Stimulated activated CD4-positive, alpha-beta T cell treated with anti-CD3 and anti-CD28 coated beads, Interleukin-12 subunit alpha, Interleukin-12 subunit beta, amount 100 ng/mL, for 24 hours (primary cell): ENCODE measurements at regions not wholly inside any gene's neighbourhood (a gene's known extent, or its start where the extent isn't known, plus 50 kb on each side); places are given as distances from the start of the nearest gene placed in this dataset.
A peak's percentile ranks its signal among the peaks of the same experiment; 100 is the strongest.
"Not testable (repeated sequence)": the region's sequence is repeated elsewhere in the genome, so short reads cannot be mapped to it uniquely, and the experiment has no call there.

Source experiments
- DNase-seq, 2 experiments: peaks; one replicate each; pipeline ENCODE4 v3.0.0-alpha.2; 2020; ENCODE audit warnings: low read depth in 2 of 2

DNA sequence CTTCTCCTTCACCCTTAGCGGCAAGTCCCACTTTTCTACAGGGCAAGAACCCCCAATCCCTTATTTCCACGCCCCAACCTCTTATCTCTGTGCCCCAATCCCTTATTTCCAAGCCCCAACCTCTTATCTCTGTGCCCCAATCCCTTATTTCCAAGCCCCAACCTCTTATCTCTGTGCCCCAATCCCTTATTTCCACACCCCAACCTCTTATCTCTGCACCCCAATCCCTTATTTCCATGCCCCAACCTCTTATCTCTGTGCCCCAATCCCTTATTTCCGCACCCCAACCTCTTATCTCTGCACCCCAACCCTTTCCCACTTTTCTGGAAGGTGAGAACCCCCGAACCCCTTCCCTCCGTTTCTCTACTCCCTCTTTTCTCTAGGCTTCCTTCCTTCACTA is 116.1 kb upstream of the GJE1 start:
- DNase-seq: not testable (repeated sequence)

DNA sequence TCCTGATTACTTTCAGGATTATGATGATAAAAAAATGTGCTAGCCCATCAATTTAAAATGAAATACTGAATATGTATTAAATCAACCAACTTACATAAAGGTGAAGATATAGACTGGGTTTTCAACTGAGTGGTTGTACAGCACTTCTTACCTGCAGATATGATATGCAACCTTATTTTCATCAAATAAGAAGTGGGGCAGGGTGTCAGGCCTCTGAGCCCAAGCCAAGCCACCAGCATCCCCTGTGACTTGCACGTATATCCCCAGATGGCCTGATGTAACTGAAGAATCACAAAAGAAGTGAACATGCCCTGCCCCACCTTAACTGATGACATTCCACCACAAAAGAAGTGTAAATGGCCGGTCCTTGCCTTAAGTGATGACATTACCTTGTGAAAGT is 117.3 kb upstream of the GJE1 start:
- not testable (repeated sequence) for DNase-seq

DNA sequence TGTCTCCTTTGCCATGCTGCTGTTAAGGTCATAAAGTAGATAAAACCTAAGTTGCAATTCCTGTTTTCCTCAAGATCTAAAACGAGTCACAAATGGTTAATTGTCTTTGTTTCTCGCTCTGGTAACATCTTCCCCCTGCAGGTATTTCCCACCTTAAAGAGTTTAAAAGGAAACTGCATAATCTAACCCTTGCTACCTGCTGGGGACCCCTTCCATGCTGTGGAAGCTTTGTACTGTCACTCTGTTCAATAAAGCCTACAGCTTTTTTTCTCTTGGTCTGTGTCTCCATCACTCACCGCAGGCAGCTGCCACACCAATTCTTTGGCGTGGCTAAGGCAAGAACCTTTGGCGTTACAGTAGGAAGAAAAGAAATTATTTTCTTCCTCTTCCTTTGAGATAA is 117.7 kb upstream of the GJE1 start:
- no peak for DNase-seq

DNA sequence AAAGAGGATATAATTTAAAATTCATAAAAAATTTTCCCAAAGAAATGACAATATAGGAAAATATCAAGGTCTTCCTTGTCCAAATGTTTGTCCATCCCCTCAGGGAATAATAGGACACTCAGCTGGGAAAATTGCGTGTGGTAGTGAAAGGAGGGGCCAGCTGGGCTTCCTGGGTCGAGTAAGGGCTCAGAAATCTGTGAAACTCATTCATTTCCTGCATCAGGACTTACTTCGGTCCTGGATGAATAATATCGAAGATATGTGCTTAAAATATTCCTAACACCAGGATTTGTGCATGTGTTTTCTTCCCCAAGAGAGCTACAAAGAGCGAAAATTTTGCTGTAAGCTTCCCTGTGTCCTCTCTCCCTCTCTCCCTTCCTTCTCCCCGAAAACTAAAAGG is 118.2 kb upstream of the GJE1 start:
- no peak for DNase-seq

DNA sequence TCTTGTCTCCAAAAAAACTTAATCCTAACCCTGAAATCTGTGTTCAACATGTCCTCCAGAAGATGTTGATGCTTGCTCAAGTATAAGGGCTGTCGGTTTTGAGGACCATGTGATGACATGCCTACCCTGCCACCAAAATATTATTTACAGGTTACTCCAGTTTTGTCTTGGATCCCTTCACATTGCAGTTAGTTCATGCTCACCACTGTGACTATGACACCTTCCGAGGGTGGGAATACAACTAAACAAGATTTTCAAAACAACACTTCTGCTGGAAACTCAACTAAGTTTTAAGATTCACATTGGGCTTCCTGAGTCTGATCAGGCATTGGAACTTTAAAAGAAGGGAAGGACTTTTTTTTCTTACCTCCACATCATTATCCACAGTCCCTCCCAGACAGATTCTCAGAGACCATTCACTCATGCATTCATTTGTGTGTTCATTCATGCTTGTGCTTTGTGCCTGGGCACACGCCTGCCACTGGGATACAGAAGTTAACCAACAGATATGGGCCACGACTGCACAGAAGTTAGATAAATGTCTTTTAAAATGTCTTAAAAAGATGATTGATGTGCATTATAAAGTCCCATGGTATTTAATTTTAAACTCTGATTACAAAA is 118.7 kb upstream of the GJE1 start:
- no peak for DNase-seq

DNA sequence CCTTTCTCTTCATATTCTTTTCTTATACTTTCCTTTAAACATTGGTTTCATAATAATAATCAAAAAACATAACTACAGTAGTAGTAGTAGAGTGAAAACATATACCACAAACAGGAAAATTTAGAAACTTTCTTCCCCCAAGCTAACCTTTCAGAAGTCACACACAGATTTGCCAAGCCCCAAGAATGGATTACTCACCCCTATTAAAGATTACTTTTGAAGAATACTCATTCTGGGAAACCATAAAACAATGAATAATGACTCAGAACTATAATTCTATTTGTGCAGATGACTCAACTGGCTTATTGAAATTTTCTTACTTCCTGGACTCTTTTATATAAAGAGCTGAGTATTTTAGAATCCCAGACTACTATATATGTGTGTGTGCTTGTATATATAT is 119.4 kb upstream of the GJE1 start:
- DNase-seq: no peak

DNA sequence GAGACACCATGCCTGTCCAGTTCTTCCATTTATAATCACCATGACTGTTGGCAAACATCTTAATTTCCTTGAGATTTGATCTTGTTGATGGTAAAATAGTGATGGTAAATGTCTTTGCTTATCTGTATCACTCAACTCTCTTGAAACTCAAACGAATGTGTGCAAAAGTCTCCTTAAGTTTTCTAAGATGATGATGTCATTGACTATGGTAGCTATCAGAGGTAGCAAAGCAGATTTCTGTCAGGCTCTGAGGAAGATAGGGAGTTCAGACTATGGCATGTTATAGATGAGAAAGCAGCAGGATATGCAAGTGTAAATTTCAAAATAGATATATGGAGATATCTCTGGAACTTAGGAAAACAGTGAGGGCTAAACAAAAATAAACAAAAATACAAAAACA is 121.0 kb upstream of the GJE1 start:
- DNase-seq: no peak

DNA sequence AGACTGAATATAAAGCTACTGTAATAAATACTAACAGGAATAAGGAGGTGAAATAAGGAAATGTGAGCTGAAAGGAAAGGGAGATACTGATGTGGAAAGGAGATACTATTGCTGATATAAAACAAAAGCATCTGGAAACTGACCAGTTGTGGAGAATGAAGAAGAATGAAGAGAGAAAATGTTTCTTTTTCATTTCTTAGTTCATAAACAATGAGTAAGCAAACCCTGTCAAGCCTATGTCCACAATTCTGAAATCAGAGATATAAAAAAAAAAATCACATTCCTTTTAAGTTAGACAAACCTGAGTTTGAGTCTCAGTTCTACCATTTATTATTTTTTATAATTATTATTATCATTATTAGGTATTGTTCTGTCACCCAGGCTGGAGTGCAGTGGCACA is 121.6 kb upstream of the GJE1 start:
- DNase-seq: no peak

DNA sequence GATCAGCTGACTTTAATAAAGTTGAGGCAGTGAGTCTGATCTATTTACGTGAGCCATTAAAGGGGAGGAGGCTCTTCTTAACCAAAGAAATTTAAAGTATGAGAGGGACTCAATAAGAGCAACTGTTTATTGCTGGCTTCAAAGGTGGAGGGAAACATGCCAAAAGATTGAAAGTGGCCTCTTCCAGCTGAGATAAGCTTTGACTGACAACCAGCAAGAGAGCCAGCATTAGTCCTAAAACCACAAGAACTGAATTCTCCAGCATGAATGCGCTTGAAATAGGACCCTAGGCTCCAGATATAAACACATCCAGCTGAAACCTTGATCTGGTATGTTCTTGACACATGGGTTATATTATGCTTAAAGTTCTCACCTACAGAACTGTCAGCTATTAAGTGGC is 123.1 kb upstream of the GJE1 start:
- no peak for DNase-seq

DNA sequence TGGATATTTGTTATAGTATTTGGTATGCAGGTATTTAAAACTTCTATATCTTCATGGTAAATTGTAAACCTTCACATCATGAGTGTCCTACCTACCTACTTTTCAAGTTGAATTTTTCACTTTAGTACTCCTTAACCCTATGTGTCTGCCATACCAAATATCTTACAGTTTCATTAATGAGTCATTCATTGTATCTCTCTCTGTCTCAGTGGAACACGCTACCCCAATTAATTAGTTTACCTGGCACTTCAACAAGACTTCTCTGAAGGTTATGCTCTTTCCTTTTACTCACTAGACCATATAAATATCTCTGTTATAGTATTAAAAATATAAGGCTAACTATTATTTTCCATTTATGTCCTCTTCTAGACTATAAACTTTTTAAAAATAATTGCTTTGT is 123.9 kb upstream of the GJE1 start:
- no peak for DNase-seq

DNA sequence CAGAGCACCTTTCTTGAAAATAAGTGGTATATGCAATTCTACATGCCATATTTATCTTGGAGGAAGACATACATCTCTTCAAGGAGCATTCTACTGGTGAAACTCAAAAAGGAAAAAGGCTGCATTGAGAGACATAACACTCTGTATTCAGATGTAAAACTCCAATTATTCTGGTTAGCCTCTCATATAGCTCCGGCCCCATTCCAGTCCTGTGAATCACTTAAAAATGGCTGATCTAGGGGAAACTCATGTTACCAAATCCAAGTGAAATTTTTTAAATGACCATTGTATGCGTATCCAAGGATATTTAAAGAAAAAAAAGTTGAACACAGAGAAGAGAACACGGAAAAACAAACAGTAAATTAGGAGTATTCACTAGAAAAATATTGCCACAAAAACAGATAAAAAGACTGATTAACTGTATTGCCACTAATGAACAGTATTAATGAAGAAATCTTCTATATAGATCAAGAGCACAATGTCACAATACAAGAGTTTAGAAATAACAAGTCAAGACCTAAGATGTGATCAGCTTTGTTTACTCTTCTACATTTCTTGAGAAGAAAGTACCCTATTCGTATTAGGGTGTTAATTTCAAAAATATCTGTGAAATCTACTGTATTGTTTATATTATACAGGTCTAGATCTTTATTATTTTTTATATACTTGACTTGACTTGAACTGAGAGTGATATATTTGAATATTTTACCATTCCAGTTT is 124.5 kb upstream of the GJE1 start:
- no peak for DNase-seq

DNA sequence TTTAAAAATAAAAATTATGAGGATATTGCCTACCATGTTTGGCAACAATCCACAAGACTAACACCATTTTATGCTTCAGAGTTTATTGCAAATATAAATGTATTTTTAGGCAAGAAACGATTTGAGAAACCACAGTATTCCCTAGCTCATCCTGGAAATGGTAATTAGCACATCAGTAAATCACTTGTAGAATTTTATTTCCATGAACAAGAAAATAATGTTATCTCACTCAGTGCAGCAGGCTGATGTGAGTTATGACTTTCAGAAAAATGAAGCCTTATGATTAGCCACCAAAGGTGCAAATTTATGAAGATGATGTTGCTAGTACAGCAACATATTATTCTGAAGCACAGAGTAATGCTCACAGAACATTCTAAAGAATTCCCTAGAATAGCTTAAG is 127.7 kb upstream of the GJE1 start:
- no peak for DNase-seq

DNA sequence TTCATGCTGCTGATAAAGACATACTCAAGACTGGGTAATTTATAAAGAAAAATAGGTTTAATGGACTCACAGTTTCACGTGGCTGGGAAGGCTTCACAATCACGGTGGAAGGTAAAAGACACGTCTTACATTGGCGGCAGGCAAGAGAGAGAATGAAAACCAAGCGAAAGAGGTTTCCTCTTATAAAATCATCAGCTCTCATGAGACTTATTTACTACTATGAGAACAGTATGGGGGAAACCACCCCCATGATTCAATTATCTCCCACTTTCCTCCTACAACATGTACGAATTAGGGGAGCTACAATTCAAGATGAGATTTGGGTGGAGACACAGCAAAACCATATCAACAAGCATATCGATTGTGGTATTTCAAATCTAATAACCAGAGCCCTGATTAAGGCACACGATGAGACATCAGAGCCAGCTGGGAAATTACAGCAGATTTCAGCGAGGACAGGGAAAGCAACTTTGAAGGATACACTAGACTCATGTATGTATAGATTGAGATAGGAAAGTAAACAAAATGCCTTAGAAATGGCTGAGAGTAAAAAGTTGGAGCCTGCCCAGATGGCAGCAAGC is 129.8 kb upstream of the GJE1 start:
- DNase-seq: no peak

DNA sequence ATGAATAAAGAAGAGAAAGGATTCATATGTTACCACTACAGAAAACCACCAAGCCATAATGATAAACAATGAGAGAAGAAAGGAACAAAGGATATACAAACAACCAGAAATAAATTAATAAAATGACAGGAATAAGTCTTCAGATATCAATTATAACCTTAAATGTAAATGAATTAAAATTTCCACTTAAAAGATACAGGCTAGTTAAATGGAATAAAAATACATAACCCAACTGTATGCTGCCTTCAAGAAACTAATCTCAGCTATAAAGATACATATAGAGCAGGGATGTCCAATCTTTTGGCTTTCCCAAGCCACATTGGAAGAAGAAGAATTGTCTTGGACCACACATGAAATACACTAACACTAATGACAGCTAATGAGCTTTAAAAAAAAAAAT is 135.9 kb upstream of the GJE1 start:
- DNase-seq: no peak

DNA sequence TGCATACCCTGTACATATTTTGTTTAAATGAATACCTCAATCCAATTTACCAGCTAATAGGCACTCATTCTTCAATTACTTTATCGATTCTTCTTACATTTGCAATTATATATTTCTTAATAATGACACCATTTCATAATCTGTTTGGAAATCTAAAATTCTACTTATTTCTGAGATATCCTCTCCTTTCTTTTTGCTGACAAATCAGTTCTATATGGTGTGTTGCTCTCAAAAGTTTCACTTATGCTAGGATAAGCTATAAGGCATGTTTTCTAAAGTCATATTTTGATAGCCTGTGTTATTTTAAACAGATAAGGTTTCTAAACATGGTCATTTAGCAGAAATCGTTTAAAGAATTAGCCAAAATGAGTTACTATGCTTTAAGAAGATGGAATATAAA is 140.6 kb upstream of the GJE1 start:
- no peak for DNase-seq

DNA sequence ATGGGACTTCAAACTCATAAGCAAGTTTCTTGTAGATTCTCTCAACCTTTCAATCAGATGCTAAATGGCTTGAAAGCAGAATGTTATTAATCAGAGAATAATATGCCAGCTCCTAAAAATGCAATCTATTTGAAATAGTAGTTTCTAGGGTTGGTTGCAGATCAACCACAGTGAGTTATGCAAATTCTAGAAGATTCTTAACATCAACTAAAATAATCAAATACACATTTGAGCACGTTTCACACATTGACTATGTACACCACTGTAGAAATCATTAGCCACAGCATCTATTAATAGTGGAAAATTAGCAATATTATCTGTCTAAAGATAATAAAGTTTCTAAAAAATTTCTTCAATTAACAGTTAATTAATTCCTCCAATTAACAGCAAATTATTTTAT is 141.9 kb upstream of the GJE1 start:
- no peak for DNase-seq

DNA sequence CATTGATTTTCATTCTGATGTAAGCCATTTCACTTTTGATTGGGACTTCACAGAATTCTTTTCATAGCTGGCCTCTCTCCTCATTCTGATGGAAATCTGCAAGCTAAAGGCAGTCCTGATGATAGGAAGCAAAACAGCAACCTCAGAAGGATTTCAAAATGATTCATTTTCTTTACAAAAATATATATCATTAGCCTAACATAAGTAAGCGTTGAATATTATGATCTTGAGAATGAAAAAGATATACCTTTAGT is 143.1 kb upstream of the GJE1 start:
- no peak for DNase-seq

DNA sequence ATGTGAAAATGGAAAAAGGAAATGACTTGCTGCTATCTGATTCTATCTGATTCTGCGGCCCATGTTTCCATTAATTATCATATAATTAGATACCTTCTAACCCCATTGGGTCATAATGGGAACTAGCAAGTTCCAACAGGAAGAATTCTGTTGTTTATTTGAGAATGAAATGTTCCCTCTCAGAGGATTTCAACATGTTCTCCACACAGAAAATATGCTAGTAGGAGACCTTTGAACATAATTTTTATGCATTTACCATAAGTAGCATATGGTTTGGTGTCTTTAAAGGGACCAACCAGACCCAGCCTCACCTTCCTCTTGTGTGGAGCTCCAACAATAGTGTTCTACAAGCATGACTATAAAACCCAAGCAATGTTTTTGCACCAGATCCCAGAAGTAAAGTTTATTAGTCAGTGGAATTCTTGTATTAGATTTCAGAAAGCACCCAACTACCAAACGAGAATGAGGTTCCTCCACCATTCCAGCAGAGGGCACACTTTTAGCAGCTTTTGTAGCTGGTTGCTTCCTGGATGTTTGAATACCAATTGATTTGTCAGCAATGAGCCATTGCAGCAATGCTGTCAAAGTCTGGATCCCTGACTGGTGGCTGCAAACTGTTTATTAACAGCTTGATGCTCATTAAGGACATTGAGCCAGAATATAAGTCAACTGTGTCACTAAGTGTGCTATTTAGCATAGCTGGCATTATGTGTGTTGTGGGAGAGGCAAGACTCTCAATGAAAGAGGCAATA is 143.6 kb upstream of the GJE1 start:
- peak in 1 of 2 experiments; percentile 13 for DNase-seq

DNA sequence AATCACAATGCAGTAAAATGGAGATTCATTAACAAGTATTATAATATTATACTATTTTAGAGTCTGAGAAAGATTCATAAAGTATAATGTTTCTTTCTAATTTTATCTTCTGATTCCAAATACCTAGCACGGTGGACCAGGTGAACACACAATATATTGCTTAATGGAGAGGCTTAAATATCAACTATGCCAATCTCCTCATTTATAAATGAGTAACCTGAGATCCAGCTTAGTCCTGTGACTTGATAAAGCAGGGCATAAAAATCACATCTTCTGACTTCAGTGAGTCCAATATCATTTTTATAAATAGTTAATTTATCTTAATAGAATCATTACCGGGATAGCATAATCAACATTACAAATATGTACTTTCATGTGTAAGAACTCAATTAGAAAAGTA is 144.4 kb upstream of the GJE1 start:
- no peak for DNase-seq

DNA sequence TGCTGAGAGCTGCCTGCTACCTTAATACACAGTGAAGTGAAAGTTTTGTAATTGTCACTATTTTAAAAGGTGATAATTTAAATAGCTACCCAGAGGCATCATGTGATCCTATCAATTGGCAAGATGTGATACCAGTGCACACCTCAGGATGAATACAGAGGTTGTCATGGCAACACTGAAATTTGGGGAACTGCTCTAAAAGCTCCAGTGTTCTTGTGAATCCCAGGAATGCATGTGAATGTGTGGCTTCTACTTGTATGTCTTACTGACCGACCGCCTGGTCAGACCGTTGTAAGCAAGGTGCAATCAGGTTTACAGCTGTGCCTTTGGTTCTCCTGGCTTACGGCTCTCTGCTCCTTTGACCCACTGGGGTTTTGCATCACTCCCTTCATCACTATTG is 146.3 kb upstream of the GJE1 start:
- DNase-seq: no peak

DNA sequence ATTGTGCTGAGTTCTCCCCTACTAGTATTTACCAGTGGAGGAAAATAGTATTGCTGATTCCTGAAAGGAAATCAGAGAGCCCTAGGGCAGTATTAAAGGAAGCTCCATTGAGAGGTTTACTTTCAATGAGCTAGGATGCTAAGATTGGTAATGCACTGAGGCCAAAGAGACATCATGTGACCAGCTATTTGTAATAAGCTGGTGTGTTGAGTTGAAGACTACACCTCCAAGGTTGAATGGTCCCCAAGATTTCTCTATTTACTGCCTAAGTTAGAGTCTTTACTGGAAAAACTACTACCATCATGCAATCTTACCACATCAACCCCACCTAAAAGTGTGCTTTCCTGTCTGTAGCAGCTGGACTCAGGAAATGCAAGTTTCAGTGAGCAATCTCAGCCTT is 151.5 kb upstream of the GJE1 start:
- DNase-seq: no peak

DNA sequence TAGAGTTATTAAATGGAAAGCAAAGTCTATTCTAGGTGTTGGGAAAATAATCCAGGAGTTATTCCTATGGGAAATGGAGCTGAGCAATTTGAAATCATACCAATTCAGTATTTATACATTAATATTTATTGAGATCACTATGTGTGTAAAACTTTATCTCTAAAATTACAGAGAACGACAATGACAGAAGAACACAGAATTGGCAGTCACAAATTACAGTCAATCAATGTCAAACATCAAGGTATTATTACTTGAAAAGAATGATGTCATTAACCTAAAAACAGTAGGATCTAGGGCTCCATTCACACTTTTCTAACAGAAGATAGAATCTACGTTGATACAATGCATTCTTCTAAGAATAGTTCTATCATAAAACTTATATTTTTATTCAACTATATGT is 154.9 kb upstream of the GJE1 start:
- no peak for DNase-seq

DNA sequence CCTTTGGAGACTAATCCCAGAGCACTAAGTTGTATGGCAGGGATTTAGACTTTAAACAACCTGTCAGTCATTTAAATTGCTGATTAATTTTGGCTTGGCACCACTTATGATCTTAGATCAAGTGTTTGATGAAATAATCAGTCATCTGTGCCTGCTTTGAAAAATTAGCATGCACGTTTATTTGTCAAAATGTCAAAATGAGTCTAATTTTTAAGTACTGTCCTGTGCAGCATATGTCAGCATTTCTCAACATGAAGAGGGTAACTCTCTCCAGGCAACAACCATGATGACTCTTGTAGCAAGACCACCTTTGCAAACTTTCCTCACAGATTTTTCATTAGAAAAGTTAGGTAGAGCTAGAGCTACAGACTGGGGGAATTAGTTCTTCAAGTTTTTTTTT is 155.7 kb upstream of the GJE1 start:
- no peak for DNase-seq
